ENCODE measurements at regions not wholly inside any gene's neighbourhood (a gene's known extent, or its start where the extent isn't known, plus 50 kb on each side); places are given as distances from the start of the nearest gene placed in this dataset.

DNA sequence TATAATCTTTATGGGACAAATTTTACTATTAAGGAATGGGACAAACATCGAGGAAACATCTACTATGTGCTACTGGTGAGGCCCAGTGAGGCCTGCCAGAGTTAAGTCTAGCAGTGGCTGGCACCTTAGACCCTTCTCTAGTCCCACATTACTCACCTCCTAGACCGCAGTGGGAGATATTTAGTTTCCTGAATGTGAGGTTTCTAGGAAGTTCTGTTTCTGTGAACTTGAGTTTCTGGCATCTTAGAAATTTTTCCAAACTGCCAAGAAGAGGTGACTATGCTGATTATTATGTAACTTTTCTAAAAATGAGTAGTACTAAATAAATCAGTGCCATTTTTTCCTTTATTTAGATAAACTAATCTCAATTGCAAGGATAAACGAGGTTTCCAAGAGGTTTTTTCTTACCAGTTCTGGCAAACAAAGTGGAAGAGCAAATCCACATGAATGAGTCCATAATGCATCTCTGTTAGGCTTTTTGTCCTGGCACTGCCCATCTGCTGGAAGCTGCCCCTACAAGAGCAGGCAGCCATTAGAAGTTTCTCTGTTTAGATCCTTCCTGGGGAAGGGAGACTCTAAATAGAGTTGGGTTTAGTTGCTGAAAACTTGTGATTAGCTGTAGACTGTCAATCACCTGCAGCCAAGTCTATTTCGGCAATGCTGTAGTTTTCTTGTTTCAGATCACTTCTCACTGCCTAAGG, 348.7 kb downstream of the MAN2A1 start:
- Histone ChIP-seq H3K4me3 (ENCODE audit: low read depth, low read length) (no peak overlapping the region), H3K27me3 (ENCODE audit: control insufficient read depth, insufficient read depth, low read length) (no peaks in the 10 kb centered on the region), H3K36me3 (ENCODE audit: control insufficient read depth, insufficient read depth, low read length) (no peaks in the 10 kb centered on the region)
- TF ChIP-seq, protein P1, sequence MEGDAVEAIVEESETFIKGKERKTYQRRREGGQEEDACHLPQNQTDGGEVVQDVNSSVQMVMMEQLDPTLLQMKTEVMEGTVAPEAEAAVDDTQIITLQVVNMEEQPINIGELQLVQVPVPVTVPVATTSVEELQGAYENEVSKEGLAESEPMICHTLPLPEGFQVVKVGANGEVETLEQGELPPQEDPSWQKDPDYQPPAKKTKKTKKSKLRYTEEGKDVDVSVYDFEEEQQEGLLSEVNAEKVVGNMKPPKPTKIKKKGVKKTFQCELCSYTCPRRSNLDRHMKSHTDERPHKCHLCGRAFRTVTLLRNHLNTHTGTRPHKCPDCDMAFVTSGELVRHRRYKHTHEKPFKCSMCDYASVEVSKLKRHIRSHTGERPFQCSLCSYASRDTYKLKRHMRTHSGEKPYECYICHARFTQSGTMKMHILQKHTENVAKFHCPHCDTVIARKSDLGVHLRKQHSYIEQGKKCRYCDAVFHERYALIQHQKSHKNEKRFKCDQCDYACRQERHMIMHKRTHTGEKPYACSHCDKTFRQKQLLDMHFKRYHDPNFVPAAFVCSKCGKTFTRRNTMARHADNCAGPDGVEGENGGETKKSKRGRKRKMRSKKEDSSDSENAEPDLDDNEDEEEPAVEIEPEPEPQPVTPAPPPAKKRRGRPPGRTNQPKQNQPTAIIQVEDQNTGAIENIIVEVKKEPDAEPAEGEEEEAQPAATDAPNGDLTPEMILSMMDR (IDR thresholded peaks at IDR 0.05; ENCODE audit: insufficient read depth, low read length, severe bottlenecking): no peak
- FAIRE-seq (no peak), DNase-seq (ENCODE audit: low read depth) (no peak)

DNA sequence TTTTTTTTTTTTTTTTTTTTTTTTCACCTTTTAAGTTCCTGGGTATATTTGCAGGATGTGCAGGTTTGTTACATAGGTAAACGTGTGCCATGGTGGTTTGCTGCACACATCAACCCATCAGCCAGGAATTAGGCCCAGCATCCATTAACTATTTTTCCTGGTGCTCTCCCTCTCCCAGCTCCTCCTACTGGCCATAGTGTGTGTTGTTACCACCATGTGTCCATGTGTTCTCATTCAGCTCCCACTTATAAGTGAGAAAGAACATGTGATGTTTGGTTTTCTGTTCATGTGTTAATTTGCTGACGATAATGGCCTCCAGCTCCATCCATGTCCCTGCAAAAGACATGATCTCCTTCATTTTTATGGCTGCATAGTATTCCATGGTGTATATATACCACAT, 350.5 kb downstream of the MAN2A1 start:
- DNase-seq (ENCODE audit: low read depth) (no peak), FAIRE-seq (no peak)
- no peak overlapping the region for H3K4me3 ChIP-seq (ENCODE audit: low read depth, low read length)
- TF ChIP-seq, protein P1 (IDR thresholded peaks at IDR 0.05; ENCODE audit: insufficient read depth, low read length, severe bottlenecking): peak; percentile 25
- no peaks in the 10 kb centered on the region for H3K36me3 ChIP-seq (ENCODE audit: control insufficient read depth, insufficient read depth, low read length)
- no peaks in the 10 kb centered on the region for H3K27me3 ChIP-seq (ENCODE audit: control insufficient read depth, insufficient read depth, low read length)

DNA sequence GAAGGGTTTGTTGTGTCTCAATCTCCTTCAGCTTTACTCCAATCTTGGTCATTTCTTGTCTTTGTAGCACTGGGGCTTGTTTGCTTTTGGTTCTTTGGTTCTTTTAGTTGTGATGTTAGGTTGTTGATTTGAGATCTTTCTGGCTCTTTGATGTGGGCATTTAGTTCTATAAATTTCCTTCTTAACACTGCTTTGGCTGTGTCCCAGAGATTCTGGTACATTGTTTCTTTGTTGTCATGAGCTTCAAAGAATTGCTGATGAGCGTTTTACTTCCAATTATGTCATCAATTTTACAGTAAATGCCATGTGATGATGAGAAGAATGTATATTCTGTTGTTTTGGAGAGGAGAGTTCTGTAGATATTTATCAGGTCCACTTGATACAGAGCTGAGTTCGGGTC, 353.3 kb downstream of the MAN2A1 start:
- FAIRE-seq (no peak), DNase-seq (ENCODE audit: low read depth) (no peak)

DNA sequence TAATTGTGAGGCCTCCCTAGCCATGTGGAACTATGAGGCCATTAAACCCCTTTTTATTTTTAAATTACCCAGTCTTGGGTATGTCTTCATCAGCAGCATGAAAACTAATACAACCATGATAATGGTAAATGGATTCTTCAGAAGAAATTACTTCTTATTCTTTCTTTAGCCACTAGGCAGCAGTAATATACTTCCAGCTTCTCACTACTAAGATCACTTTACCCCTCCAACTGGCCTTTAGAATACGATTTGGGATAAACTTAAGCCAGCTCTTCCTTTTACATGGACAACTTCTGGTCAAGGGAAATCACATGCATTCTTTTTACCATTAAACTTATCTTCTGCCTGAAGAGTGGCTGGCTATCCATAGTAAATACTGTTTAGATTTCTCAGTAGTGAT, 355.4 kb downstream of the MAN2A1 start:
- Histone ChIP-seq H3K4me3 (ENCODE audit: low read depth, low read length) (no peak overlapping the region), H3K27me3 (ENCODE audit: control insufficient read depth, insufficient read depth, low read length) (peaks cover 3% of the 10 kb centered on the region), H3K36me3 (ENCODE audit: control insufficient read depth, insufficient read depth, low read length) (no peaks in the 10 kb centered on the region)
- peak; percentile 35 for DNase-seq (ENCODE audit: low read depth)
- no peak for FAIRE-seq
- TF ChIP-seq, protein P1 (IDR thresholded peaks at IDR 0.05; ENCODE audit: insufficient read depth, low read length, severe bottlenecking): peak; percentile 28

More for the DNA sequence above, 353.3 kb downstream of the MAN2A1 start:
- TF ChIP-seq, protein P1 (IDR thresholded peaks at IDR 0.05; ENCODE audit: insufficient read depth, low read length, severe bottlenecking): no peak
- Histone ChIP-seq H3K36me3 (ENCODE audit: control insufficient read depth, insufficient read depth, low read length) (no peaks in the 10 kb centered on the region), H3K27me3 (ENCODE audit: control insufficient read depth, insufficient read depth, low read length) (no peaks in the 10 kb centered on the region), H3K4me3 (ENCODE audit: low read depth, low read length) (no peak overlapping the region)

DNA sequence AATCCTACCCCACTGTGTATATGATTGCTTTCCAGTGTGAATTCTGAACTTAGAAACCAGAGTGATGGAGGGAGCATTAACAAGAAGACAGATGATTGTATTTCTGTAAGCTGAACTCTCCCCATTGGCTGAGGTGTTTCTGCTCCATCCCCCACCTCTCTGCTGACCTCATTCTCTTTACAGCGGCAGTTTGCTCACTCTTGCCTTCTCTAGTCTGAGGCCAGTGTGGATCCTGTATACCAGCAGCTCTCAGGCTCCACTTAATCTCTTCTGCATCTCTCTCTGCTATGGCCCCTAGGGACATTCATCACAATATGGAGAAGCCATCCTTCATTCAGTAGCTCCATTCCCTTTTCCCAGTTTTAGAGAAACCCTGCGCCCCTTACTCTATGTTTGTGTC, 358.8 kb downstream of the MAN2A1 start:
- TF ChIP-seq, protein P1 (IDR thresholded peaks at IDR 0.05; ENCODE audit: insufficient read depth, low read length, severe bottlenecking): no peak
- Histone ChIP-seq H3K36me3 (ENCODE audit: control insufficient read depth, insufficient read depth, low read length) (no peaks in the 10 kb centered on the region), H3K4me3 (ENCODE audit: low read depth, low read length) (no peak overlapping the region), H3K27me3 (ENCODE audit: control insufficient read depth, insufficient read depth, low read length) (peaks cover 3% of the 10 kb centered on the region)
- DNase-seq (ENCODE audit: low read depth) (no peak), FAIRE-seq (no peak)

DNA sequence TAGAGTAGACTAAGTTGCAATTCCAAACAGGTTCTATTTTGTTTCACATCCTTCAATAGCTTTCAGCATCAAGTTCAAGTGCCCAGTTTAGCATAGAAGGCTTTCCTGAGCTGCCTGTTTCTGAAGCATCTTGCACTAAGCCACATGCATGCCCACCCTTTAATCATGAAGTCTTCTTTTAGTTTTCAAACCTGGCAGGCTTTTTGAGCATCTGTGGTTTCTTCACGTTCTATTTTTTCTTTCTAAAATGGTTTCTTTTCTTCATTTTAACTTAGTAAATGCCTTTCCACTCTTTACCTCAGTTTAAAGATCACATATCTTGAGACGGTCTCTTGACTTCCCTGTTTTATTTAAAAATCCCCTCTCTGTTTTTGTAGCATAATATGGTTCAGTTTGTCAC, 360.1 kb downstream of the MAN2A1 start:
- DNase-seq (ENCODE audit: low read depth) (no peak), FAIRE-seq (no peak)
- TF ChIP-seq, protein P1 (IDR thresholded peaks at IDR 0.05; ENCODE audit: insufficient read depth, low read length, severe bottlenecking): no peak
- H3K36me3 ChIP-seq (ENCODE audit: control insufficient read depth, insufficient read depth, low read length): no peaks in the 10 kb centered on the region
- no peak overlapping the region for H3K4me3 ChIP-seq (ENCODE audit: low read depth, low read length)
- H3K27me3 ChIP-seq (ENCODE audit: control insufficient read depth, insufficient read depth, low read length): peaks cover 3% of the 10 kb centered on the region
